RWPE1 (cell line): ENCODE measurements at regions not wholly inside any gene's neighbourhood (a gene's known extent, or its start where the extent isn't known, plus 50 kb on each side); places are given as distances from the start of the nearest gene placed in this dataset.

Experiments used
- CTCF ChIA-PET: fragments of 350-600 bp; sonication (Branson Sonifier 250); formaldehyde crosslinking; extraction: SDS; loops from one replicate; lab custom pipeline; 2021; lab: Yijun Ruan, JAX
- POLR2A ChIA-PET: fragments of 400-600 bp; formaldehyde crosslinking; extraction: SDS; loops from one replicate; lab custom pipeline; 2020; ENCODE audit warnings: antibody characterized with exemption; ENCODE audit not compliant: low non-redundant PET; lab: Yijun Ruan, JAX
- DNase-seq: peaks from one replicate; pipeline ENCODE4 v3.0.0; 2012; ENCODE audit warnings: low spot score
- H3K27ac ChIP-seq: fragments of 450-650 bp; 2 replicates; pipeline ENCODE4 v1.5.1; 2017
- CTCF ChIP-seq: fragments of 450-650 bp; conservative IDR thresholded peaks from 2 replicates; pipeline ENCODE4 v1.5.1; 2017; ENCODE audit warnings: low read depth, mild to moderate bottlenecking

- TF ChIP-seq CTCF: no peak
- CTCF ChIA-PET: no interaction called here
- POLR2A ChIA-PET: no interaction called here
- H3K27ac ChIP-seq: no peak overlapping the region
- DNase-seq: no peak
These were observed 890.5 kb downstream of the BRD1 start for GRCh38 chr22:48937032-48937639.

GRCh38 chr22:48936391-48936790, 891.3 kb downstream of the BRD1 start:
- ChIA-PET CTCF (no interaction called here), POLR2A (no interaction called here)
- no peak overlapping the region for H3K27ac ChIP-seq
- no peak for TF ChIP-seq CTCF
- DNase-seq: no peak

GRCh38 chr22:48934446-48934845, 893.2 kb downstream of the BRD1 start:
- no peak overlapping the region for H3K27ac ChIP-seq
- ChIA-PET POLR2A (no interaction called here), CTCF (interaction anchor here (0.6 kb wide), 1 partner anchor 585 kb away, joined by 3 read pairs; no protein-coding TSS in a partner anchor)
- TF ChIP-seq CTCF: no peak
- DNase-seq: no peak

- ChIA-PET POLR2A (no interaction called here), CTCF (no interaction called here)
- DNase-seq: no peak
- TF ChIP-seq CTCF: no peak
- H3K27ac ChIP-seq: no peak overlapping the region
These were observed 896.2 kb downstream of the BRD1 start for GRCh38 chr22:48931452-48931851.

- no peak overlapping the region for H3K27ac ChIP-seq
- no peak for DNase-seq
- POLR2A ChIA-PET: no interaction called here
- CTCF ChIA-PET: no interaction called here
- no peak for TF ChIP-seq CTCF
These were observed 898.3 kb downstream of the BRD1 start for GRCh38 chr22:48929276-48929790.

- no peak for TF ChIP-seq CTCF
- ChIA-PET POLR2A (no interaction called here), CTCF (no interaction called here)
- no peak overlapping the region for H3K27ac ChIP-seq
- no peak for DNase-seq
These were observed 900.1 kb downstream of the BRD1 start for GRCh38 chr22:48927591-48927990.
